Cerebellar nuclear complex (tissue), 1 donor: ENCODE measurements at regions not wholly inside any gene's neighbourhood (a gene's known extent, or its start where the extent isn't known, plus 50 kb on each side); places are given as distances from the start of the nearest gene placed in this dataset.

Experiments
- DNase-seq, 2 experiments: peaks; one replicate each; lab custom pipeline; 2025; lab: John Stamatoyannopoulos, UW

DNA sequence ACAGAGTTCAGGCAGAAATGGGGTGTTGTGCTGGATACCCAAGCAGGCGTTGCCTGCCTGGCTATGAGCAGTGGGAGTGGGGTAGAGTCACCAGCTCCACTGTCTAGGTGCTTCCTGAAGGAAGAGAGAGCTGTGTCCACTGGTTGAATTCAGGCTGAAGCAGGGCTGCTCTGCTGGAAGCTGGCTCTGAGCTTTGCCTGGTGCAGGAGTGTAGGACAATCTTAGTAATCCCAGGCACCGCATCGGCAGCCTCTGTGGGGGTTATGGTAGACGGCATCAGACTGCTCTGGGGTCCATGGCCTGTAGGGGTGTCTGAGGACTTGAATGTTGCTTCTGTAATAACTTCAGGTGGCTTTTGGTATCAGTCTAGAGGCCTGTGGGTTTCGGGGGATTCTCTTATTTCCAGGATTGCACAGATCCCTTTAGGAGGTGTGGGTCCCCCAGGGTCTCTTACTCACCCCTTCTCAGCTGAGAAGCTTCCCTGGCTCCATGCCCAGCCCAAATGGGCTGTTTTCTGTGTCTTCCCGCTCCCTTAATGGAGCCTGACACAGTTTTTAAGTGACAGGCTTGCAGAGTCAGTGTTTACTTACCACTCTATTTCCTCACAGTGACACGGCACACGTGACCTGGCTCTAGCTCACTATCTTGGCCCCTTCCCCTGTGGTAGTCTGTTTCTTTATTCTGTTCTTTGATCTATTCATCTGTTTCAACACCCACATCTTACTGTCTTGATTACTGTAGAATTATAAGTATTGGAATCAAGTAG lies 644.3 kb downstream of the CBLN2 start:
- DNase-seq, result no peak

- no peak for DNase-seq
Measured at GRCh38 chr18:71899183-71899582, 645.0 kb downstream of the CBLN2 start.

- no peak for DNase-seq
Measured at GRCh38 chr18:71887509-71887908, 656.6 kb downstream of the CBLN2 start.

DNA sequence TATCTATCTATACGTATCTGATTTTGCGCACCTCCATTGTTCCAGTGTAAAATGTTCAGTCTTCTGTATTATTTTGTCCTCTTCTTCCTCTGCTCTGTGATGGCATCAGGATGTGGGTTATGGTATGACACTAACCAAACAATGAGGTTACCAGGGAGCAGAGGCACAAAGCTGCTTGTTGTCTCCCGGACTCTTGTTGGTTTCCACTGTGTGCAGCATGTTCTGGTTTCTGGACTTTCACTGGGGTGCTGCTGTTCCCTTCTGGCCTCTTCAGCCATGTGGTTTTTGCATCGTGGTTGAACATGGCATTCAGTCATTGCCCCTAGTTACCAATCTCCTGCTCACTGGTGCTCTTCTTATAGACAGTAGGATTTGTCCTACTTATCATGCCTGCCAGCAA lies 665.9 kb downstream of the CBLN2 start:
- no peak for DNase-seq

DNA sequence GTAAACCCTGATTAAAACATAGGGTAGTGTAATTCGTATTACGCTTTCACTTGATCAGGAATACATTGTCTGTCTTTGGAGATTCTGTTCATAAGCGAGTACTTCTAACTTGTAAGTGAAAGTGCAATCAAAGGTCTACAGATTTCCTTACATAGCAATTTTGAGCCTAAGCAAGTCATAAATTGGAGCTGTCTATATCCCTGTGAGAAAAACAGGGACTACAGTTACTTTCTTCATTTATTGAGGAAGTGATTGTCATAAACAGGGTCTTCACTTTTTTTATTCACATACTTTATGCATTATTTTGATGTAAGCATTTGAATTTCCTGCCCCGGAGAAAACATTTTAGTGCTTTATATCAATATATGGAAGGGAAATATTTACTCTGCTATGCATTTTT lies 670.4 kb downstream of the CBLN2 start:
- DNase-seq, result no peak

DNA sequence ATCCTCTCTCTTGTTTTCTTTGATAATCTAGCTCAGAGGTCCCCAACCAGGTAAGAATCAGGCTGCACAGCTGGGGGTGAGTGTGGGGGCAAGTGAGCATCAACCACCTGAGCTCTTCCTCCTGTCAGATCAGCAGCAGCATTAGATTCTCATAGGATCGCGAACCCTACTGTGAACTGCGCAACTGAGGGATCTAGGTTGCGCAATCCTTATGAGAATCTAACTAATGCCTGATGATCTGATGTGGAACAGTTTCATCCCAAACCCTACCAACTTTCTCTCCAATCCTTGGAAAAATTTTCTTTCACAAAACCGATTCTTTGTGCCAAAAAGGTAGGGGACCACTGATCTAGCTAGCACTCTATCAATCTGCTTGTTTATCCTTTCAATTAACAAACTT lies 678.3 kb downstream of the CBLN2 start:
- no peak for DNase-seq

GRCh38 chr18:71850602-71851001 lies 693.5 kb downstream of the CBLN2 start:
- DNase-seq, result no peak

DNA sequence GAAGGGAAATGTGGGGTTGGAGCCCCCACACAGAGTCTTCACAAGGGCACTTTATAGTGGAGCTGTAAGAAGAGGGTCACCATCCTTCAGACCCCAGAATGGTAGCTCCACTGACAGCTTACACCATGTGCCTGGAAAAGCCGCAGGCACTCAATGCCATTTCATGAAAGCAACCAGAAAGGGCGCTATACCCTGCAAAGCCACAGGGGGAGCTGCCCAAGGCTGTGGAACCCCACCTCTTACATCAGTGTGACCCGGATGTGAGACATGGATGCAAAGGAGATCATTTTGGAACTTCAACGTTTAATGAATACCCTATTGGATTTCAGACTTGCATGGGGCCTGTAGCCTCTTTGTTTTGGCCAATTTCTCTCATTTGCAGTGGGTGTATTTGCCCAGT lies 694.7 kb downstream of the CBLN2 start:
- no peak for DNase-seq

- DNase-seq, result no peak
Measured at GRCh38 chr18:71846716-71847115, 697.4 kb downstream of the CBLN2 start.

- DNase-seq, result no peak
Measured at GRCh38 chr18:71844814-71845213, 699.3 kb downstream of the CBLN2 start.

- DNase-seq, result no peak
Measured at GRCh38 chr18:71842666-71843065, 701.5 kb downstream of the CBLN2 start.

DNA sequence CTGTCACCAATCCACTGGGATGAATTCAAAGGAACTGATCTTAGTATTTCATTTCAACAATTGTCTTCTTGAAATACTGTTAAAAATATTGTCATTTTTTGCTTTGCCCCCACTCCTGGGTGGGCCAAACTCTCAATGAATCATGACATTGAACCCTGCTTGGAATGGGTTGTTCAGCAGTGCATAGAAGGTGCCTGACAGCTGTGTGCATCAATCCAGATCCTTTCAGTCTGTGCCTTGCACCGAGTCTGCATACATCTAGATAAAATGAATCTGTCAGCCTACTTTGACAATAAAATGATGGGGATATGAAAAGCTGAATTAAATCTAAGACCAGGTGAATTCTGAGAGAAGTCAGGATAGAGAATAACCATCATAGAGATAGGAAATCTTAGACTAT lies 706.6 kb downstream of the CBLN2 start:
- DNase-seq, result no peak

- DNase-seq, result no peak
Measured at GRCh38 chr18:71832946-71833617, 711.1 kb downstream of the CBLN2 start.

GRCh38 chr18:71831039-71831438 lies 713.1 kb downstream of the CBLN2 start:
- DNase-seq, result no peak

DNA sequence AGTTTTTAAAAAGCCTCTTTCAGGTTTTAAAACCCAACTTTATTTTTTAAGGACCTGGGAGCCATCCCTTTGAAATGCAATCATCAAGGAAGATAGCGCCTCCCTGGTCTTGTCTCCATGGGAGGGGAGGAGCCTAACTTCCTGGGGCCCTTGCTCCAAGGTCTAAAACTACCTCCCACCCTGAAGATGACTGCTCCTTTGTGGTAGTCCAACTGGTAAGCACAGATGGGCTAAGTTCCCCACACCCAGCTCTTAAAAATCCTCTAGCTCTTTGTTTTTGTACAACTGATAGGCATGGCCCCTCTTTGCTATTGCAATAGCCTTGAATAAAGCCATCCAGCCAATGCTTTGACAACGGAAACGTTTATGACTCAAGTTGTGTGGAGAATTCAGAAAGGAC lies 716.8 kb downstream of the CBLN2 start:
- no peak for DNase-seq

GRCh38 chr18:71815305-71815704 lies 728.8 kb downstream of the CBLN2 start:
- DNase-seq, result no peak

DNA sequence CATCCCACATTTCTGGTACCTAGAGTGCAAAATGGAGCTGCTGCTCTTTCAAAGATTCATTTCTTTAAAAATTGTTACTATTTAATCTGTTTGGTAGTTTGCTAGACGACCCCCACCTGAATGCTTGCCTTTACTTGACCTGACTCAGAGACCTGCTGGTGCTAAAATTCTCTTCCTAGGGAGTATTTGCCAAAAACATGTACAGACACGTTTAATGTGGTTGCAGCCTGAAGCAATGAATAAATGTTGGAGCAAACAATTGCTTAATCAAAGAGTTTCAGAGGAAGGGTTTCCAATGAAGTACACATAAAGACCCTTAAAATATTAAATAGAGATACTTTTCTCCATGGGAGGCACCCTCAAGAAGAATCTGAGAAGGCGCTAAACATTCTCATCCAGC lies 734.4 kb downstream of the CBLN2 start:
- DNase-seq, result no peak

GRCh38 chr18:71808616-71809015 lies 735.5 kb downstream of the CBLN2 start:
- DNase-seq, result no peak

- DNase-seq, result no peak
Measured at GRCh38 chr18:71807586-71807985, 736.6 kb downstream of the CBLN2 start.

- no peak for DNase-seq
Measured at GRCh38 chr18:71798986-71799673, 745.0 kb downstream of the CBLN2 start.

GRCh38 chr18:71797554-71797953 lies 746.6 kb downstream of the CBLN2 start:
- no peak for DNase-seq

- no peak for DNase-seq
Measured at GRCh38 chr18:71784777-71785176, 759.4 kb downstream of the CBLN2 start.

- no peak for DNase-seq
Measured at GRCh38 chr18:71760541-71760940, 783.6 kb downstream of the CBLN2 start.
